Stimulated activated CD4-positive, alpha-beta T cell treated with anti-CD3 and anti-CD28 coated beads, Interleukin-2, amount 100 ng/mL, for 4 hours (primary cell): ENCODE measurements at regions not wholly inside any gene's neighbourhood (a gene's known extent, or its start where the extent isn't known, plus 50 kb on each side); places are given as distances from the start of the nearest gene placed in this dataset.

Source experiments
- DNase-seq: peaks from one replicate; pipeline ENCODE4 v3.0.0-alpha.2; 2020; ENCODE audit warnings: low read depth

GRCh38 chr14:95382747-95383146, 63.0 kb upstream of the CLMN start:
- DNase-seq = no peak

- no peak for DNase-seq
These were observed 62.0 kb upstream of the CLMN start for GRCh38 chr14:95381726-95382125.

GRCh38 chr14:95380350-95381042, 60.8 kb upstream of the CLMN start:
- no peak for DNase-seq

- no peak for DNase-seq
These were observed 59.9 kb upstream of the CLMN start for GRCh38 chr14:95379634-95380033.

GRCh38 chr14:95375539-95376109, 55.9 kb upstream of the CLMN start:
- DNase-seq = no peak

- no peak for DNase-seq
These were observed 54.7 kb upstream of the CLMN start for GRCh38 chr14:95374239-95374997.

DNA sequence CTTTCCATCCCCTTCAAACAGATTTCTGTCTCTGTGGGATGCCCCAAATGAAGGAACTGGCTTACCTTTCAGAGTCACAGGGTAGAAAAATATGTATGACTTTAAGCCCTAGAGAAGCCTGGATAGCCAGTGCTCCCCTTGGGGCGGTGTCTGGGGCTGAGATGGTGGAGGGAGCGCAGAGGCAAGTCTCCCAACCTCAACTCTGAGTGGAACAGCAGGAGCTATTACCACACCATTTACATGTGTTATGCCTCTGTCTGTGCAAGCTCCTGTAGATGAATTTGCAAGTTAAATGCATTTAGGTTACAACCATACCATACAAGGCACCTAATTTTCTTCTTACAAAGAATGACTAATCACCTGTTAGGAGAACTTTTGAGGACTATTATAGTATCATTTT, 50.4 kb upstream of the CLMN start:
- no peak for DNase-seq
